ENCODE measurements at regions not wholly inside any gene's neighbourhood (a gene's known extent, or its start where the extent isn't known, plus 50 kb on each side); places are given as distances from the start of the nearest gene placed in this dataset.

DNA sequence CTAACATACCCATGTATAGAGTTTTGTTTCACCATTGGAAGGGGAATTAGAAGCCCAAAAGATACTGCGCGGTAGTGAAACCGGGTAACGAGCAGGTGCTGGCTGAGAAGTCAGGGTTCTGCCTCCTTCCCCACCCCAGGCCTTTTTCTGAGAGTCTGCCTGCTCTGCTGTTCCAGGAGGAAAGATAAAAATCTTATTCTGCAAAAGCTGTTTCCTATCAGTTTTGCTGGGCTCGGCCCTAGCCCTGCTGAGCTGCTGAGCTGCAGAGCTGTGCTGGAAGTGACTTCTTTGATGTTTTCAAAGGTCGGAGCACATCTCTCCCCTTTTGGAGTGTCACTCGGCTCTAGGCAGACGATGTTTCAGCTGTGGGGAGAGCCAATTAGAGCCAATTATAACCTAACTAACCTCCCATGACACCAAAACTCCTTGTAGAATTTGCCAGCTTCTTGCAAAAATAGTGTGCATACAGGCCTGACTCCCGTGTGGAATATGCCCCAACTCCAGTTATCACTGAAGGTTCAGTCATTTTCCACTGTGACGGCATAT lies 59.4 kb downstream of the SPATA19 start:
- TF ChIP-seq, protein P1, sequence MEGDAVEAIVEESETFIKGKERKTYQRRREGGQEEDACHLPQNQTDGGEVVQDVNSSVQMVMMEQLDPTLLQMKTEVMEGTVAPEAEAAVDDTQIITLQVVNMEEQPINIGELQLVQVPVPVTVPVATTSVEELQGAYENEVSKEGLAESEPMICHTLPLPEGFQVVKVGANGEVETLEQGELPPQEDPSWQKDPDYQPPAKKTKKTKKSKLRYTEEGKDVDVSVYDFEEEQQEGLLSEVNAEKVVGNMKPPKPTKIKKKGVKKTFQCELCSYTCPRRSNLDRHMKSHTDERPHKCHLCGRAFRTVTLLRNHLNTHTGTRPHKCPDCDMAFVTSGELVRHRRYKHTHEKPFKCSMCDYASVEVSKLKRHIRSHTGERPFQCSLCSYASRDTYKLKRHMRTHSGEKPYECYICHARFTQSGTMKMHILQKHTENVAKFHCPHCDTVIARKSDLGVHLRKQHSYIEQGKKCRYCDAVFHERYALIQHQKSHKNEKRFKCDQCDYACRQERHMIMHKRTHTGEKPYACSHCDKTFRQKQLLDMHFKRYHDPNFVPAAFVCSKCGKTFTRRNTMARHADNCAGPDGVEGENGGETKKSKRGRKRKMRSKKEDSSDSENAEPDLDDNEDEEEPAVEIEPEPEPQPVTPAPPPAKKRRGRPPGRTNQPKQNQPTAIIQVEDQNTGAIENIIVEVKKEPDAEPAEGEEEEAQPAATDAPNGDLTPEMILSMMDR (IDR thresholded peaks at IDR 0.05): no peak
- TF ChIP-seq, protein P2, sequence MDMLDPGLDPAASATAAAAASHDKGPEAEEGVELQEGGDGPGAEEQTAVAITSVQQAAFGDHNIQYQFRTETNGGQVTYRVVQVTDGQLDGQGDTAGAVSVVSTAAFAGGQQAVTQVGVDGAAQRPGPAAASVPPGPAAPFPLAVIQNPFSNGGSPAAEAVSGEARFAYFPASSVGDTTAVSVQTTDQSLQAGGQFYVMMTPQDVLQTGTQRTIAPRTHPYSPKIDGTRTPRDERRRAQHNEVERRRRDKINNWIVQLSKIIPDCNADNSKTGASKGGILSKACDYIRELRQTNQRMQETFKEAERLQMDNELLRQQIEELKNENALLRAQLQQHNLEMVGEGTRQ (CRISPR knock-in tag; IDR thresholded peaks at IDR 0.05): no peak
- TF ChIP-seq, protein P3, sequence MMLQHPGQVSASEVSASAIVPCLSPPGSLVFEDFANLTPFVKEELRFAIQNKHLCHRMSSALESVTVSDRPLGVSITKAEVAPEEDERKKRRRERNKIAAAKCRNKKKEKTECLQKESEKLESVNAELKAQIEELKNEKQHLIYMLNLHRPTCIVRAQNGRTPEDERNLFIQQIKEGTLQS (CRISPR knock-in tag; conservative IDR thresholded peaks at IDR 0.05): no peak
- TF ChIP-seq ZNF232 (CRISPR knock-in tag; IDR thresholded peaks at IDR 0.05): no peak
- TF ChIP-seq, protein P4, sequence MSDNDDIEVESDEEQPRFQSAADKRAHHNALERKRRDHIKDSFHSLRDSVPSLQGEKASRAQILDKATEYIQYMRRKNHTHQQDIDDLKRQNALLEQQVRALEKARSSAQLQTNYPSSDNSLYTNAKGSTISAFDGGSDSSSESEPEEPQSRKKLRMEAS (CRISPR knock-in tag; IDR thresholded peaks at IDR 0.05): no peak
- TF ChIP-seq ESRRA (CRISPR knock-in tag; IDR thresholded peaks at IDR 0.05; ENCODE audit: borderline replicate concordance): no peak
